HEK293 (cell line): ENCODE measurements at regions not wholly inside any gene's neighbourhood (a gene's known extent, or its start where the extent isn't known, plus 50 kb on each side); places are given as distances from the start of the nearest gene placed in this dataset.

Source experiments
- CTCF ChIA-PET: fragments of 350-600 bp; formaldehyde crosslinking; extraction: SDS; loops from one replicate; lab custom pipeline; 2021; ENCODE audit warnings: antibody characterized with exemption; lab: Yijun Ruan, JAX
- POLR2A ChIA-PET: fragments of 300-600 bp; formaldehyde crosslinking; extraction: SDS; loops from one replicate; lab custom pipeline; 2020; ENCODE audit warnings: antibody characterized with exemption, inconsistent platforms; lab: Yijun Ruan, JAX
- H3K27ac ChIP-seq: fragments of 200-500 bp; sonication (Bioruptor generic); 2 replicates; pipeline ENCODE4 v1.5.1; 2014; ENCODE audit warnings: low read depth, low read length, control low read depth, inconsistent platforms; ENCODE audit errors: extremely low read depth
- H3K36me3 ChIP-seq, 2 experiments: fragments of 200-500 bp in 1 of 2; sonication (Bioruptor generic) in 1 of 2; 1 replicate in 1 of 2; 2 replicates in 1 of 2; pipeline ENCODE4 v1.5.1; 2014 to 2017; ENCODE audit warnings: inconsistent platforms in 2 of 2, low read length in 2 of 2; ENCODE audit not compliant: control insufficient read depth in 2 of 2, insufficient read depth in 1 of 2
- H3K4me1 ChIP-seq: fragments of 200-500 bp; sonication (Bioruptor generic); 2 replicates; pipeline ENCODE4 v1.5.1; 2014; ENCODE audit warnings: mild to moderate bottlenecking, low read length, inconsistent platforms; ENCODE audit not compliant: control insufficient read depth, insufficient read depth
- H3K4me3 ChIP-seq: 2 replicates; pipeline ENCODE4 v1.5.1; 2011; ENCODE audit warnings: low read depth, mild to moderate bottlenecking, control low read depth, low read length, moderate library complexity
- H3K9me3 ChIP-seq: fragments of 200-500 bp; sonication (Bioruptor generic); 2 replicates; pipeline ENCODE4 v1.5.1; 2014; ENCODE audit warnings: low read depth, low read length, inconsistent platforms; ENCODE audit not compliant: control insufficient read depth, insufficient read depth
- HOXD13 ChIP-seq: sonication (generic); formaldehyde crosslinking; IDR thresholded peaks from 2 replicates; pipeline ENCODE4 v1.8.0; 2022; ENCODE audit warnings: missing genetic modification reagents, borderline replicate concordance
- KLF16 ChIP-seq: fragments of 450-650 bp; formaldehyde crosslinking; IDR thresholded peaks from 2 replicates; pipeline ENCODE4 v1.5.1; 2017; ENCODE audit warnings: missing biosample characterization, missing genetic modification characterization
- SP2 ChIP-seq: fragments of 450-650 bp; formaldehyde crosslinking; IDR thresholded peaks from 2 replicates; pipeline ENCODE4 v1.5.1; 2016; ENCODE audit warnings: missing biosample characterization, missing genetic modification characterization
- SP7 ChIP-seq: fragments of 450-650 bp; formaldehyde crosslinking; IDR thresholded peaks from 2 replicates; pipeline ENCODE4 v1.5.1; 2016; ENCODE audit warnings: missing biosample characterization, missing genetic modification characterization
- TCF7L2 ChIP-seq: IDR thresholded peaks from 2 replicates; pipeline ENCODE4 v1.6.1; 2011; ENCODE audit warnings: low read depth, mild to moderate bottlenecking, inconsistent platforms, low read length, moderate library complexity, borderline replicate concordance
- TRIM28 ChIP-seq: IDR thresholded peaks from 2 replicates; pipeline ENCODE4 v1.6.1; 2011; ENCODE audit warnings: low read length, control low read depth, borderline replicate concordance
- ZNF140 ChIP-seq: fragments of 450-650 bp; formaldehyde crosslinking; IDR thresholded peaks from 2 replicates; pipeline ENCODE4 v1.5.1; 2016; ENCODE audit warnings: missing biosample characterization, missing genetic modification characterization
- ZNF274 ChIP-seq, 2 experiments: fragments of 200-500 bp in 1 of 2; fragments of 450-650 bp in 1 of 2; sonication (Bioruptor generic) in 1 of 2; formaldehyde crosslinking in 1 of 2; IDR thresholded peaks; 2 replicates each; pipeline versions ENCODE4 v1.5.1 to v1.6.1; 2014 to 2016; ENCODE audit warnings: borderline replicate concordance in 1 of 2, inconsistent platforms in 1 of 2, low read length in 1 of 2, missing biosample characterization in 1 of 2, missing genetic modification characterization in 1 of 2
- ZNF292 ChIP-seq: fragments of 450-650 bp; formaldehyde crosslinking; IDR thresholded peaks from 2 replicates; pipeline ENCODE4 v1.5.1; 2016; ENCODE audit warnings: low read depth, missing biosample characterization, missing genetic modification characterization, borderline replicate concordance
- ZNF350 ChIP-seq: fragments of 450-650 bp; formaldehyde crosslinking; IDR thresholded peaks from 2 replicates; pipeline ENCODE4 v1.5.0; 2017; ENCODE audit warnings: missing biosample characterization, mild to moderate bottlenecking, missing genetic modification characterization
- ZNF596 ChIP-seq: fragments of 450-650 bp; IDR thresholded peaks from 2 replicates; pipeline ENCODE4 v1.5.0; 2018; ENCODE audit warnings: missing biosample characterization, mild to moderate bottlenecking, missing genetic modification characterization, moderate library complexity
- ZNF621 ChIP-seq: fragments of 450-650 bp; formaldehyde crosslinking; IDR thresholded peaks from 2 replicates; pipeline ENCODE4 v1.5.1; 2017; ENCODE audit warnings: missing biosample characterization, missing genetic modification characterization
- ZNF677 ChIP-seq: fragments of 450-650 bp; IDR thresholded peaks from 2 replicates; pipeline ENCODE4 v1.5.0; 2018; ENCODE audit warnings: missing biosample characterization, mild to moderate bottlenecking, missing genetic modification characterization, moderate library complexity
- ZNF701 ChIP-seq: fragments of 450-650 bp; formaldehyde crosslinking; IDR thresholded peaks from 2 replicates; pipeline ENCODE4 v1.5.1; 2016; ENCODE audit warnings: missing biosample characterization, missing genetic modification characterization
- ZXDB ChIP-seq: fragments of 450-650 bp; formaldehyde crosslinking; IDR thresholded peaks from 2 replicates; pipeline ENCODE4 v1.5.1; 2016; ENCODE audit warnings: missing biosample characterization, missing genetic modification characterization
- TF ChIP-seq, protein P1 (sequence below): fragments of 450-650 bp; formaldehyde crosslinking; IDR thresholded peaks from 2 replicates; pipeline ENCODE4 v1.5.1; 2016; ENCODE audit warnings: missing biosample characterization, missing genetic modification characterization, borderline replicate concordance
- TF ChIP-seq, protein P2 (sequence below): fragments of 450-650 bp; formaldehyde crosslinking; IDR thresholded peaks from 2 replicates; pipeline ENCODE4 v1.5.1; 2016; ENCODE audit warnings: missing biosample characterization, missing genetic modification characterization
- TF ChIP-seq, protein P3 (sequence below): fragments of 450-650 bp; formaldehyde crosslinking; IDR thresholded peaks from 2 replicates; pipeline ENCODE4 v1.5.1; 2016; ENCODE audit warnings: missing biosample characterization, missing genetic modification characterization
- TF ChIP-seq, protein P4 (sequence below): fragments of 450-650 bp; formaldehyde crosslinking; IDR thresholded peaks from 2 replicates; pipeline ENCODE4 v1.5.1; 2017; ENCODE audit warnings: missing biosample characterization, missing genetic modification characterization
- TF ChIP-seq, protein P5 (sequence below): fragments of 450-650 bp; formaldehyde crosslinking; IDR thresholded peaks from 2 replicates; pipeline ENCODE4 v1.5.1; 2017; ENCODE audit warnings: missing biosample characterization, missing genetic modification characterization

DNA sequence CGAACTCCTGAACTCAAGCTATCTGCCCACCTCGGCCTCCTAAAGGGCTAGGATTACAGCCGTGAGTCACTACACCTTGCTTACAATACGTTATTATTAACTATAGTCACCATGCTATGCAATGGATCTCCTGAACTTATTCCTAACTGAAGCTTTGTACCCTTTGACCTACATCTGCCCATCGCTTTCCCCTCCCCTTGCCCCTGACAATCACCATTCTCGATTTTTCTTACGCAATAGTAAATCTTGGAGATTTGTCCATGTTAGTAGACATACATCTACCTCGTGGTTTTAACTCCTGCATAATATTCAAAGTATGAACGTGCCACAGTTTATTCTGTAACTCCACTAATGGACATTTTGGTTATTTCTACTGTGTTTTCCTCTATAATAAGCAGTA lies 120.6 kb downstream of the NPIPB5 start:
- no peak overlapping the region for H3K27ac ChIP-seq
- H3K4me3 ChIP-seq = no peak overlapping the region
- H3K9me3 ChIP-seq = no peaks in the 10 kb centered on the region
- H3K36me3 ChIP-seq = no peaks in the 10 kb centered on the region
- POLR2A ChIA-PET = no interaction called here
- TF ChIP-seq ZNF596 (no peak), TRIM28 (no peak), ZNF677 (tag by site-specific recombination) (no peak), SP2 (tag by site-specific recombination) (no peak), ZNF621 (tag by site-specific recombination) (no peak), ZNF292 (tag by site-specific recombination) (no peak), HOXD13 (no peak), ZNF274 (IDR thresholded peaks at IDR 0.05; ENCODE audit: low read length) (no peak), ZNF274 (tag by site-specific recombination; IDR thresholded peaks at IDR 0.05; ENCODE audit: borderline replicate concordance) (no peak), KLF16 (tag by site-specific recombination) (no peak), ZNF350 (tag by site-specific recombination) (no peak), TCF7L2 (no peak), SP7 (tag by site-specific recombination) (no peak), ZNF140 (tag by site-specific recombination) (no peak), ZNF701 (tag by site-specific recombination) (no peak), ZXDB (tag by site-specific recombination) (no peak)
- TF ChIP-seq, protein P1, sequence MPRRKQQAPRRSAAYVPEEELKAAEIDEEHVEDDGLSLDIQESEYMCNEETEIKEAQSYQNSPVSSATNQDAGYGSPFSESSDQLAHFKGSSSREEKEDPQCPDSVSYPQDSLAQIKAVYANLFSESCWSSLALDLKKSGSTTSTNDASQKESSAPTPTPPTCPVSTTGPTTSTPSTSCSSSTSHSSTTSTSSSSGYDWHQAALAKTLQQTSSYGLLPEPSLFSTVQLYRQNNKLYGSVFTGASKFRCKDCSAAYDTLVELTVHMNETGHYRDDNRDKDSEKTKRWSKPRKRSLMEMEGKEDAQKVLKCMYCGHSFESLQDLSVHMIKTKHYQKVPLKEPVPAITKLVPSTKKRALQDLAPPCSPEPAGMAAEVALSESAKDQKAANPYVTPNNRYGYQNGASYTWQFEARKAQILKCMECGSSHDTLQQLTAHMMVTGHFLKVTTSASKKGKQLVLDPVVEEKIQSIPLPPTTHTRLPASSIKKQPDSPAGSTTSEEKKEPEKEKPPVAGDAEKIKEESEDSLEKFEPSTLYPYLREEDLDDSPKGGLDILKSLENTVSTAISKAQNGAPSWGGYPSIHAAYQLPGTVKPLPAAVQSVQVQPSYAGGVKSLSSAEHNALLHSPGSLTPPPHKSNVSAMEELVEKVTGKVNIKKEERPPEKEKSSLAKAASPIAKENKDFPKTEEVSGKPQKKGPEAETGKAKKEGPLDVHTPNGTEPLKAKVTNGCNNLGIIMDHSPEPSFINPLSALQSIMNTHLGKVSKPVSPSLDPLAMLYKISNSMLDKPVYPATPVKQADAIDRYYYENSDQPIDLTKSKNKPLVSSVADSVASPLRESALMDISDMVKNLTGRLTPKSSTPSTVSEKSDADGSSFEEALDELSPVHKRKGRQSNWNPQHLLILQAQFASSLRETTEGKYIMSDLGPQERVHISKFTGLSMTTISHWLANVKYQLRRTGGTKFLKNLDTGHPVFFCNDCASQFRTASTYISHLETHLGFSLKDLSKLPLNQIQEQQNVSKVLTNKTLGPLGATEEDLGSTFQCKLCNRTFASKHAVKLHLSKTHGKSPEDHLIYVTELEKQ = no peak
- TF ChIP-seq, protein P2, sequence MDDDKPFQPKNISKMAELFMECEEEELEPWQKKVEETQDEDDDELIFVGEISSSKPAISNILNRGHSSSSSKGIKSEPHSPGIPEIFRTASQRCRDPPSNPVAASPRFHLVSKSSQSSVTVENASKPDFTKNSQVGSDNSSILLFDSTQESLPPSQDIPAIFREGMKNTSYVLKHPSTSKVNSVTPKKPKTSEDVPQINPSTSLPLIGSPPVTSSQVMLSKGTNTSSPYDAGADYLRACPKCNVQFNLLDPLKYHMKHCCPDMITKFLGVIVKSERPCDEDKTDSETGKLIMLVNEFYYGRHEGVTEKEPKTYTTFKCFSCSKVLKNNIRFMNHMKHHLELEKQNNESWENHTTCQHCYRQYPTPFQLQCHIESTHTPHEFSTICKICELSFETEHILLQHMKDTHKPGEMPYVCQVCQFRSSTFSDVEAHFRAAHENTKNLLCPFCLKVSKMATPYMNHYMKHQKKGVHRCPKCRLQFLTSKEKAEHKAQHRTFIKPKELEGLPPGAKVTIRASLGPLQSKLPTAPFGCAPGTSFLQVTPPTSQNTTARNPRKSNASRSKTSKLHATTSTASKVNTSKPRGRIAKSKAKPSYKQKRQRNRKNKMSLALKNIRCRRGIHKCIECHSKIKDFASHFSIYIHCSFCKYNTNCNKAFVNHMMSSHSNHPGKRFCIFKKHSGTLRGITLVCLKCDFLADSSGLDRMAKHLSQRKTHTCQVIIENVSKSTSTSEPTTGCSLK (tag by site-specific recombination) = no peak
- TF ChIP-seq, protein P3, sequence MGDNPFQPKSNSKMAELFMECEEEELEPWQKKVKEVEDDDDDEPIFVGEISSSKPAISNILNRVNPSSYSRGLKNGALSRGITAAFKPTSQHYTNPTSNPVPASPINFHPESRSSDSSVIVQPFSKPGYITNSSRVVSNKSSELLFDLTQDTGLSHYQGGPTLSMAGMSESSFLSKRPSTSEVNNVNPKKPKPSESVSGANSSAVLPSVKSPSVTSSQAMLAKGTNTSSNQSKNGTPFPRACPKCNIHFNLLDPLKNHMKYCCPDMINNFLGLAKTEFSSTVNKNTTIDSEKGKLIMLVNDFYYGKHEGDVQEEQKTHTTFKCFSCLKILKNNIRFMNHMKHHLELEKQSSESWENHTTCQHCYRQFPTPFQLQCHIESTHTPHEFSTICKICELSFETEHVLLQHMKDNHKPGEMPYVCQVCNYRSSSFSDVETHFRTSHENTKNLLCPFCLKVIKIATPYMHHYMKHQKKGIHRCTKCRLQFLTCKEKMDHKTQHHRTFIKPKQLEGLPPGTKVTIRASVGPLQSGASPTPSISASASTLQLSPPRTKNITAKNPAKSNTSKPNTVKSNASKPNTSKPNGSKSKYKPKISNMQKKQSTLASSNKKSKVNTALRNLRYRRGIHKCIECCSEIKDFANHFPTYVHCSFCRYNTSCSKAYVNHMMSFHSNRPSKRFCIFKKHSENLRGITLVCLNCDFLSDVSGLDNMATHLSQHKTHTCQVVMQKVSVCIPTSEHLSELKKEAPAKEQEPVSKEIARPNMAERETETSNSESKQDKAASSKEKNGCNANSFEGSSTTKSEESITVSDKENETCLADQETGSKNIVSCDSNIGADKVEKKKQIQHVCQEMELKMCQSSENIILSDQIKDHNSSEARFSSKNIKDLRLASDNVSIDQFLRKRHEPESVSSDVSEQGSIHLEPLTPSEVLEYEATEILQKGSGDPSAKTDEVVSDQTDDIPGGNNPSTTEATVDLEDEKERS (tag by site-specific recombination) = no peak
- TF ChIP-seq, protein P4, sequence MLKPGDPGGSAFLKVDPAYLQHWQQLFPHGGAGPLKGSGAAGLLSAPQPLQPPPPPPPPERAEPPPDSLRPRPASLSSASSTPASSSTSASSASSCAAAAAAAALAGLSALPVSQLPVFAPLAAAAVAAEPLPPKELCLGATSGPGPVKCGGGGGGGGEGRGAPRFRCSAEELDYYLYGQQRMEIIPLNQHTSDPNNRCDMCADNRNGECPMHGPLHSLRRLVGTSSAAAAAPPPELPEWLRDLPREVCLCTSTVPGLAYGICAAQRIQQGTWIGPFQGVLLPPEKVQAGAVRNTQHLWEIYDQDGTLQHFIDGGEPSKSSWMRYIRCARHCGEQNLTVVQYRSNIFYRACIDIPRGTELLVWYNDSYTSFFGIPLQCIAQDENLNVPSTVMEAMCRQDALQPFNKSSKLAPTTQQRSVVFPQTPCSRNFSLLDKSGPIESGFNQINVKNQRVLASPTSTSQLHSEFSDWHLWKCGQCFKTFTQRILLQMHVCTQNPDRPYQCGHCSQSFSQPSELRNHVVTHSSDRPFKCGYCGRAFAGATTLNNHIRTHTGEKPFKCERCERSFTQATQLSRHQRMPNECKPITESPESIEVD = no peak
- TF ChIP-seq, protein P5, sequence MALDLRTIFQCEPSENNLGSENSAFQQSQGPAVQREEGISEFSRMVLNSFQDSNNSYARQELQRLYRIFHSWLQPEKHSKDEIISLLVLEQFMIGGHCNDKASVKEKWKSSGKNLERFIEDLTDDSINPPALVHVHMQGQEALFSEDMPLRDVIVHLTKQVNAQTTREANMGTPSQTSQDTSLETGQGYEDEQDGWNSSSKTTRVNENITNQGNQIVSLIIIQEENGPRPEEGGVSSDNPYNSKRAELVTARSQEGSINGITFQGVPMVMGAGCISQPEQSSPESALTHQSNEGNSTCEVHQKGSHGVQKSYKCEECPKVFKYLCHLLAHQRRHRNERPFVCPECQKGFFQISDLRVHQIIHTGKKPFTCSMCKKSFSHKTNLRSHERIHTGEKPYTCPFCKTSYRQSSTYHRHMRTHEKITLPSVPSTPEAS (tag by site-specific recombination) = no peak
- TF ChIP-seq, all 188 proteins: peak for 0
- no peaks in the 10 kb centered on the region for H3K4me1 ChIP-seq
- CTCF ChIA-PET = interaction anchor here (0.7 kb wide), 1 partner anchor 14 kb away, joined by 3 read pairs; no protein-coding TSS in a partner anchor
